NOMO-1 treated with DMSO at 0.1 percent for 48 hours (cell line): ENCODE measurements at regions not wholly inside any gene's neighbourhood (a gene's known extent, or its start where the extent isn't known, plus 50 kb on each side); places are given as distances from the start of the nearest gene placed in this dataset.

Experiments
- DNase-seq: peaks from one replicate; lab custom pipeline; 2025; ENCODE audit not compliant: unreplicated experiment; lab: John Stamatoyannopoulos, UW

GRCh38 chr3:159775372-159775961 lies 213.2 kb upstream of the IL12A start:
- no peak for DNase-seq

DNA sequence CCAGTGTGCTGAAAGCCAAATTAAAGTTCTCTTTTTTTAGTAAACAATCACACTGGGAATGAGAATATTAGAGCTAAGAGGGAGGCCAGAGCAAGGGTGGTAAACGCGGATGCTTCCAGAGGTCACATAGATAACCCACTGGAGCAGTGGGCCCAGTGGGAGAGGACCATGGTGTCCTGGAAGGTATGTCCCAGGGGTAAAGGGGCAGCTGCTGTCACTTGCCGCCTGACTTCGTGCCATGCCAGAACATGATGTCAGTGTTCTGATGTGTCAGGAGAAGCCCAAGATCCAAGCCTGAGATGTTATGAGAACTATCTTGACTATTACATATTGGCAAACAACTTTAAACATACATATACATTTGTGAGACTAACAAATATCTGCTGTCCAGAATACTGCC lies 211.9 kb upstream of the IL12A start:
- DNase-seq, result no peak

GRCh38 chr3:159779883-159780282 lies 208.8 kb upstream of the IL12A start:
- no peak for DNase-seq

- no peak for DNase-seq
Measured at GRCh38 chr3:159781867-159782266, 206.8 kb upstream of the IL12A start.

DNA sequence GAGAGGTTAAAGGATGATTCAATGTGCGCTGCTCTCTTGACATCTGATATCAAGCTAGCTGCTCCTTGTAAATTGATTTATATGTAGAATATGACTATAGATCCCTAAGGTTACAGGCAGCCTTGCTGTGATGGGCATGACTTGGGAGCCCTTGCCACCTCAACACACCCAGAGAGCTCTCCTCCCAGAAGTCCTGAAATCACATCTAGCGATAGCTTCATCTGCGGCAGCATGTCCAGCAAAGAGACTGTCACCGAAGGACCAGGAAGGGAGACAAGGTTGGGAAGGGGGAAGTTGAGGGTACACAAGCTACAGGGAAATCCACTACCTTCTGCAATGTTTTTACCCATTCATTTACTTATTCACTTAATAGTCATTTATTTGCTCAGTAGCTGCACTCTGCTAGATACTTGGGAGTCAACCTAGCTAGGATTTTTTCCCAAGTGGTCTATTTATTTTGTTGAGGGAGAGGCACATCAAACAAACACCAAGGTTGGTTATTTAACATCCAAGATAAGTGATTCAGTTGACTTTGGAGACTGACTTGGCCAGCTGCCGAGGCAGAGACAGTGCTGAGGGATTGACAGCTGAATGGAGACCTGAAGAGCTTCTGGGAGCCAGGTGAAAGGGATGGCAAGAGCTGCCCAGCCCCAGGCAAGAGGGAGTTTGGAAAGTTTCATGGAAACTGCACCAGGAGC lies 205.8 kb upstream of the IL12A start:
- DNase-seq, result no peak

DNA sequence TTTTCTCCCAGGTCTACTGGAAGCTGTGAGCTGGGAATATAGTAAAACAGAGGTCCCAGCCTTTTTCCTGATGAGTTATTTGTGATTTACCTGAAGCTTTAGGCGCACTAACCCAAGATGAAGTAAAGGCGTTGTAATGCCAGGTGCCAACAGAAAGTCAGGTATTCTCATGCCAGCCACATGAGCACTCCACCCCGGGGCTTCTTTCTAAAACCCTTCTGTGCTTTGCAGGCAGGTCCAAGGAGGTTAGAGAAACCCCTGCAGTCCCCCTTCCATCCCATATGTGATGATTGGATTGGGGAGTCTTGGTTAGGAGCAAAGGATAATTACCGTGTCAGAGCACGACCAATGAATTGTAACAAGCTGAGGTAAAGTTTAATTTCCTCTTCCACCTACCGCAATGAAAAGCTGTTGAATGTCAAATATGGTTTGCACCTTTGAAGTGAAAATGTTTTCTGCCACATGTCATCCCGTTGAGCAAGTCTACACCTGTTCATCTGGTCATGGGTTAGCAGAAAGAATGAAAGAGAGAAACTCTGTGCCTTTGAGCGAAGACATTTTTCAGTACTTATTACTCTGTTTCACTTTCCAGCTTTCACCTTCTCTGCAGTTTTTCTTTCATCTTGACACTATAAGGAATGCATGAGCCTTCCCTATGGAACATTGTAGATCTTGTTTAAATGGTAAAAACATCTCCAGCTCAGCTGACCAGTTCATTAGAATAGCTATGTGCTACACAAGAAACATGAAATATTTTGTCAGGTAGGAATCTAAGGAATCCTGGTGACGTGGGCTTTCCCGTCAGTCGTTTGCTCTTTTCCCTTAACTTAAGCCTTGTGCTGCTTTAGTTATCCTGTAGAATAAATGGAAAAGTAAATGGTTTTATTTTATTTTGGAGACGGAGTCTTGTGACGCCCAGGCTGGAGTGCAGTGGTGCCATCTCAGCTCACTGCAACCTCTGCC lies 204.6 kb upstream of the IL12A start:
- DNase-seq, result no peak

- no peak for DNase-seq
Measured at GRCh38 chr3:159785273-159785708, 203.3 kb upstream of the IL12A start.

DNA sequence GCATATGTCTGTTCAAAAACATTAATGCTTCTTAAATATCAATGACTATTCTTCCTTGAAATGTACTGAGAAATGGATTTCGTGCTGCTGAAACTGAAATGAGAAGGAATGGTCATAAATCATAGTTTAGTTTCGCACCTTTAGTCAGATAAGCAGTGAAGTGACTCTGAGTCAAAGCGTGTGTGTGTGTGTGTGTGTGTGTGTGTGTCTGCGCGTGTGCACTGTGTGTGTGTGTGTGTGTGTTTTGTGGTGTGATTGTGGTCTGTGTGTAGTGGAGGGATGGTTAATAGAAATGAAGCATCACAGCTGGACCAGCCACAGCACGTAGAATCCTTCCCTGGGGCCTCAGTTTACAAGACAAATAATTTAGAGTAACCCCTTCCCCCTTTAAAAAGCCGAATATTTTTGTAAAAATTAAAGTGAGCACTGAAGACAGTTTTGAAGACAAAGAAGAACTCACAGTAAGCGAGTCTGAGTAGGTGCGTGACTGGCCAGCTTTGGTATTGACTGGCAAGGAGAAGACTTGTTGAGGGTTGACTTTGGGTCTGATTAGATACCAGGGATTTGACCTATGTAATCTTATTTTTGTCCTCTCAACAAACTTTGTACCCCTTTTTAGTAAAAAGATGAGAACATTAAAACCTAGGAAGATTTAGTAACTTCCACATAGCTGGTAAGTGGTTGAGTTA lies 202.0 kb upstream of the IL12A start:
- no peak for DNase-seq

GRCh38 chr3:159787178-159787574 lies 201.5 kb upstream of the IL12A start:
- DNase-seq, result no peak

- no peak for DNase-seq
Measured at GRCh38 chr3:159787794-159788205, 200.8 kb upstream of the IL12A start.

DNA sequence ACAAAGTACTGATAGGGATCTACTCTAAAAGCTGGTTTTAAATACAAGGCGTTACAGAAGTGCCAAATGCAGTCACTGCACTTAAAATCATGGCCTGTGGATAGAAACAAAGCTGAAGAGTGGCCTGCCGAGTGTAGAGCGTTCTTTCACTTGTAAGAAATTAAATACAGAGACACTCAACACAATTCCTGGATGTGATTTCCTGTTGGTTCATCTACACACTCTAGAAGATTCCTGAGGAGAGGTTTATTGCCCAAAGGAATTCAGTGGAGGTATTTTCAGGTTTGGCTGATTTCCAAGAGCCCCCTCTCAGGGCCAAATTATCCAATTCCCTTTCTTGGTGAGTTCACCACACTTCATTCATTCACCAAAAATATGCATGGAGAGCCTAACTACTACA lies 200.3 kb upstream of the IL12A start:
- no peak for DNase-seq

DNA sequence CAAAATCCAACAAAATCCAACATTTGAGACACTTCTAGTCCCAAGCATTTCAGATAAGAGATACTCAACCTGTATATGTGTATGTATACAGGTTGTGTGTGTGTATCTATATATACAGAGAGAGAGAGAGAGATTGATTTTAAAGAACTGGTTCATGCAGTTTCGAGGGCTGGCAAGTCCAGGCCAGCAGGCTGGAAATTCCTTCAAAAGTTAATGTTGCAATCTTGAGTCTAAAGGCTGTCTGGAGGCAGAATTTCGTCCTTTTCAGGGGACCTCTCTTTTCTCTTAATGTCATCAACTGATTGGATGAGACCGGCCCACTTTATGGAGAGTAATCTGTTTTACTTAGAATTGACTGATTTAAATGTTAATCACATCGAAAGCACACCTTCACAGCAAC lies 199.6 kb upstream of the IL12A start:
- no peak for DNase-seq

DNA sequence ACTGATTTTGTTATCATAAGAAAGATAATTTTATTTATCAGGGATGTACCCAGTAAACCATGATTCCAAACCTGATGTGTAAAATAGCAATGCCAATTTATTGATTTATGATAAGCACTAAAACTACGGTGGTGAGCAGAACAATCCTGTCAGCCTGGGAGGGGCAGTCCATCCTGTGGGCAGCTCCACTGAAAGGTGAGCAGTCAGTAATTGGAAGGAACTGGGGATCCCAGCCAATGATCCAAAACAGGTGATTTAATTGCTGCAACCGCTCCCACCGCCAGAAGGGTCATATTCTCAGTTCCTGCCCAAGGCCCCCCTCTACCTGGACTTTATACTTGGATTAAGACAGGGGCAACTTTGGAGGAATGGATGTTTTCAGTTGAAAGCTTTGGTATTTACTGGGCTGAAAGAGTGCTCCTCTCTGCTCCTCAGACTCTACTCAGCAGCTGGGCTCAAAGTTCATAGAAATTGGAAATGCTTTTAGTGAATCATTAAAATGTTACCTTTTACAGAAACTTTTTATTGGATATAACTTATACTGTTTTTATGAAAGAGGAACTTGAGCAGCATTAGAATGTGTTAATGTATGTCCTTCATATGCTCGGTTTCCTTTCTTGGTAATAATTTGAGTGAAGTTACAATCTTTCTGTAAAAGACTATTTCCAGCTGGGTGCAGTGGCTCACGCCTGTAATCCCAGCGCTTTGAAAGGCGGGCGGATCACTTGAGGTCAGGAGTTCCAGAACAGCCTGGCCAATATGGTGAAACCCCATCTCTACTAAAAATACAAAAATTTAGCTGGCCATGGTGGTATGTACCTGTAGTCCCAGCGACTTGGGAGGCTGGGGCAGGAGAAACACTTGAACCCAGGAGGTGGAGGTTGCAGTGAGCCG lies 198.6 kb upstream of the IL12A start:
- DNase-seq, result no peak

- DNase-seq, result no peak
Measured at GRCh38 chr3:159791336-159791735, 197.3 kb upstream of the IL12A start.

- no peak for DNase-seq
Measured at GRCh38 chr3:159792070-159792469, 196.6 kb upstream of the IL12A start.

- DNase-seq, result no peak
Measured at GRCh38 chr3:159795042-159795441, 193.6 kb upstream of the IL12A start.

GRCh38 chr3:159795681-159796175 lies 192.9 kb upstream of the IL12A start:
- no peak for DNase-seq

- no peak for DNase-seq
Measured at GRCh38 chr3:159796226-159796625, 192.4 kb upstream of the IL12A start.

DNA sequence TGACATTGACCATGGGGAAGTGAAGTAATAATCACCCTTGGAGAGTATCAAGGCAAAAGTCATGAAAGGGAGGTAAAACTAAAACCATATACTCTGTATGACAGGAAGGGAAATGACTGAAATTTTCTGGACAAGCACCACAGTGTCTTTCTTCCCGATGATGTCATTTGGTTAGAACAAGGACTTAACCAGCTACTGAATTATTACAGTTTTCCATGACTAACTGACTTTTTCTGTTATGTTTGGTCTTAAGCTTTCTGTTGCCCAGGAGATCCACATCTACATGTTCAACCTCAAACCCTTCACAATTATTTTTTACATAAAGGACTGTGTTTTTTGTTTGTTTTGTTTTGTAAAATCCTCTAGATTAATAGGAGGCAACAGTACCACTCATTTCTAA lies 191.9 kb upstream of the IL12A start:
- no peak for DNase-seq

- peak; percentile 6 for DNase-seq
Measured at GRCh38 chr3:159797771-159798170, 190.9 kb upstream of the IL12A start.
